Left lung (tissue), 4 donors: ENCODE measurements at regions not wholly inside any gene's neighbourhood (a gene's known extent, or its start where the extent isn't known, plus 50 kb on each side); places are given as distances from the start of the nearest gene placed in this dataset.

Source experiments
- ATAC-seq: fragments of 200-7000 bp; cut with Tn5 transposase; one replicate; pipeline ENCODE4 v1.9.1; 2020; ENCODE audit warnings: moderate library complexity
- DNase-seq, 4 donors: peaks; one replicate each; pipeline ENCODE4 v3.0.0-alpha.2; 2013 to 2020
- H3K27ac ChIP-seq, 2 donors: fragments of 200-600 bp; sonication (generic) in 1 of 2; one replicate each; pipeline versions ENCODE4 v1.5.0 to v1.8.0; 2020 to 2021
- H3K27me3 ChIP-seq, 2 donors: fragments of 200-600 bp; sonication (generic) in 1 of 2; one replicate each; pipeline versions ENCODE4 v1.5.0 to v1.8.0; 2020 to 2021
- H3K36me3 ChIP-seq, 2 donors: fragments of 200-600 bp; sonication (generic) in 1 of 2; one replicate each; pipeline versions ENCODE4 v1.5.0 to v1.8.0; 2020 to 2021
- H3K4me1 ChIP-seq, 2 donors: fragments of 200-600 bp; one replicate each; pipeline ENCODE4 v1.8.0; 2021
- H3K4me3 ChIP-seq, 2 donors: fragments of 200-600 bp; sonication (generic) in 1 of 2; one replicate each; pipeline versions ENCODE4 v1.5.0 to v1.8.0; 2020 to 2021; ENCODE audit warnings: mild to moderate bottlenecking in 1 of 2
- H3K9me3 ChIP-seq, 2 donors: fragments of 200-600 bp; sonication (generic) in 1 of 2; one replicate each; pipeline versions ENCODE4 v1.5.0 to v1.8.0; 2020 to 2021
- CTCF ChIP-seq, 2 donors: fragments of 200-600 bp; sonication (generic) in 1 of 2; IDR thresholded peaks; one replicate each; pipeline versions ENCODE4 v1.5.0 to v1.8.0; 2021; ENCODE audit warnings: antibody characterized with exemption in 2 of 2
- intact Hi-C, 2 donors: fragments of 100-400 bp; cut with DNase I; formaldehyde crosslinking; loops; one replicate each; pipeline versions ENCODE4 v1.11.2 to v1.14.2; 2022
- donor health status: DM: no; HTN: yes; CAD: no.
- donor health status: DM: no; HTN: no; CAD: no.

GRCh38 chr2:74046441-74046840 lies 61.7 kb downstream of the TET3 start:
- ATAC-seq (no peak), DNase-seq (peak in 1 of 4 donors; percentile 72)
- peaks cover 0 to 12% of the 10 kb centered on the region in 2 donors for H3K4me1 ChIP-seq
- TF ChIP-seq CTCF (IDR thresholded peaks at IDR 0.05): no peak
- H3K4me3 ChIP-seq: no peak overlapping the region
- intact Hi-C loops: no loop called here
- H3K36me3 ChIP-seq: peaks cover 0 to 37% of the 10 kb centered on the region in 2 donors
- no peaks in the 10 kb centered on the region for H3K27me3 ChIP-seq
- no peaks in the 10 kb centered on the region for H3K9me3 ChIP-seq
- no peak overlapping the region for H3K27ac ChIP-seq

DNA sequence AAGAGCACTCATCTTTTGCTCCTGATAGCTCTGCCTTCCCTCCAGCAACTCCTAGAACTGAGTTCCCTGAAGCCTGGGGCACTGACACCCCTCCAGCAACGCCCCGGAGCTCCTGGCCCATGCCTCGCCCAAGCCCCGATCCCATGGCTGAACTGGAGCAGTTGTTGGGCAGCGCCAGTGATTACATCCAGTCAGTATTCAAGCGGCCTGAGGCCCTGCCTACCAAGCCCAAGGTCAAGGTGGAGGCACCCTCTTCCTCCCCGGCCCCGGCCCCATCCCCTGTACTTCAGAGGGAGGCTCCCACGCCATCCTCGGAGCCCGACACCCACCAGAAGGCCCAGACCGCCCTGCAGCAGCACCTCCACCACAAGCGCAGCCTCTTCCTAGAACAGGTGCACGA lies 62.4 kb downstream of the TET3 start:
- TF ChIP-seq CTCF (IDR thresholded peaks at IDR 0.05): no peak
- no peak overlapping the region for H3K4me3 ChIP-seq
- peaks cover 0 to 37% of the 10 kb centered on the region in 2 donors for H3K36me3 ChIP-seq
- no peak for ATAC-seq
- H3K4me1 ChIP-seq: peaks cover 0 to 6% of the 10 kb centered on the region in 2 donors
- no peaks in the 10 kb centered on the region for H3K27me3 ChIP-seq
- peak in 1 of 4 donors; percentile 63 for DNase-seq
- no peak overlapping the region for H3K27ac ChIP-seq
- no peaks in the 10 kb centered on the region for H3K9me3 ChIP-seq
- intact Hi-C loops: no loop called here

DNA sequence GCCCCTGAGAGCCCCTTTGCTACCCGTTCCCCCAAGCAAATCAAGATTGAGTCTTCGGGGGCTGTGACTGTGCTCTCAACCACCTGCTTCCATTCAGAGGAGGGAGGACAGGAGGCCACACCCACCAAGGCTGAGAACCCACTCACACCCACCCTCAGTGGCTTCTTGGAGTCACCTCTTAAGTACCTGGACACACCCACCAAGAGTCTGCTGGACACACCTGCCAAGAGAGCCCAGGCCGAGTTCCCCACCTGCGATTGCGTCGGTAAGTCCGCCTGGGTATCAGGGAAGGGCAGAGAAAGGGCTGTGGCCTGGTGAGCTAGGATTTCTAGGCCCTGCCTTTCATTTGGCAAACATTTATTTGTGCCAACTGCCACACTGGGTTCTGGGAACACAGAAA lies 63.4 kb downstream of the TET3 start:
- intact Hi-C loops: no loop called here
- ATAC-seq: peak; percentile 58
- no peak for TF ChIP-seq CTCF (IDR thresholded peaks at IDR 0.05)

GRCh38 chr2:74048843-74049519 lies 64.3 kb downstream of the TET3 start:
- H3K36me3 ChIP-seq: peaks cover 0 to 41% of the 10 kb centered on the region in 2 donors
- TF ChIP-seq CTCF (IDR thresholded peaks at IDR 0.05): no peak
- intact Hi-C loops: no loop called here
- DNase-seq: no peak
- no peak overlapping the region for H3K27ac ChIP-seq
- ATAC-seq: no peak
- no peak overlapping the region for H3K4me3 ChIP-seq
- no peaks in the 10 kb centered on the region for H3K9me3 ChIP-seq
- H3K27me3 ChIP-seq: no peaks in the 10 kb centered on the region
- H3K4me1 ChIP-seq: no peaks in the 10 kb centered on the region

More for the DNA sequence above, 63.4 kb downstream of the TET3 start:
- no peaks in the 10 kb centered on the region for H3K9me3 ChIP-seq
- DNase-seq: no peak
- H3K4me3 ChIP-seq: no peak overlapping the region
- peaks cover 0 to 41% of the 10 kb centered on the region in 2 donors for H3K36me3 ChIP-seq
- H3K27ac ChIP-seq: no peak overlapping the region
- no peaks in the 10 kb centered on the region for H3K27me3 ChIP-seq
- no peaks in the 10 kb centered on the region for H3K4me1 ChIP-seq

- TF ChIP-seq CTCF (IDR thresholded peaks at IDR 0.05): no peak
- intact Hi-C loops: no loop called here
Observed at GRCh38 chr2:74050151-74050550, 65.4 kb downstream of the TET3 start.

More at GRCh38 chr2:74050151-74050550, 65.4 kb downstream of the TET3 start:
- Histone ChIP-seq H3K27ac (no peak overlapping the region), H3K4me3 (no peak overlapping the region), H3K27me3 (no peaks in the 10 kb centered on the region), H3K36me3 (peaks cover 0 to 41% of the 10 kb centered on the region in 2 donors), H3K9me3 (no peaks in the 10 kb centered on the region), H3K4me1 (no peaks in the 10 kb centered on the region)
- DNase-seq (no peak), ATAC-seq (no peak)
